ENCODE measurements at regions not wholly inside any gene's neighbourhood (a gene's known extent, or its start where the extent isn't known, plus 50 kb on each side); places are given as distances from the start of the nearest gene placed in this dataset.
A peak's percentile ranks its signal among the peaks of the same experiment; 100 is the strongest.

GRCh38 chr3:127374086-127375010 is 86.5 kb upstream of the PRR20G start:
- no peak for DNase-seq

- DNase-seq = no peak
Measured at GRCh38 chr3:127373441-127374085, 85.7 kb upstream of the PRR20G start.

DNA sequence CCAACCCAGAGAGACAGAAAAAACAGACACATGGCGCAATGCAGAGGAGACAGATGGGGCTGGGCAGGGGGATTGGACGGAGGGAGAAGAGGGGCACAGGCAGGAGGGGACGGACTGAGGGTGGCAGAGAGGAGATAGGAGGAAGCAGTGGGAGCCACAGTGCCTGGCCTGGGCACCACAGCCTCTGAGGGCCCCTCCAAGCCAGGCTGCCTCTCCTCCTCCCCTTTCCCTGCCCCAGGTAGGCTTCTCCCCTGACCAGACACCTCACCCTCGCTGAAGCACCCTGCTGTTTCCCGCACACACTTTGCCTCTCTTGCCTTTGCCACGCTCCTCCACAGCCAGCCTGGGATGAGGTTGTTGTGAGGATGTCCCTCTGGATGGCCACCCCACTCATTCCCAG is 84.0 kb upstream of the PRR20G start:
- no peak for DNase-seq

GRCh38 chr3:127371334-127371733 is 83.5 kb upstream of the PRR20G start:
- DNase-seq = no peak

DNA sequence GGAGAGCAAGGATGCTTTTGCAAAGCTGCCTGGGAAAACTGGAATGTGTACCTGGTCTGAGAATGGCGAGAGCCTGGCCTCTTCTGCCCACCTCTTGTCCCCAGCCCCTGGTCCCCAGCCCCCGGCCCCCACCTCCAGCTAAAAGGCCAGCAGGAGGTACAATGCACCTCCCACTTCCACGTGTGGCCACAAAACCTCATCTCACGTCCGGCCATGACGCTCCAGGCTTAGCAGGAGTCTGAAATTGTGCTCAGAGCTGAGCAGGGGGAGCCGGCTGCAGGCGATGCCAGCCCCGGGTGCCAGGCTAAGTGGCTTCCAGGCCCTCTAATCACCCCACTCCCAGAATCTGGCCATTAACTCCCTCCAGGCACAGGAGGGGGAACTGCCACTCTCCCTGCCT is 83.1 kb upstream of the PRR20G start:
- DNase-seq = no peak

- no peak for DNase-seq
Measured at GRCh38 chr3:127369356-127369935, 81.6 kb upstream of the PRR20G start.

DNA sequence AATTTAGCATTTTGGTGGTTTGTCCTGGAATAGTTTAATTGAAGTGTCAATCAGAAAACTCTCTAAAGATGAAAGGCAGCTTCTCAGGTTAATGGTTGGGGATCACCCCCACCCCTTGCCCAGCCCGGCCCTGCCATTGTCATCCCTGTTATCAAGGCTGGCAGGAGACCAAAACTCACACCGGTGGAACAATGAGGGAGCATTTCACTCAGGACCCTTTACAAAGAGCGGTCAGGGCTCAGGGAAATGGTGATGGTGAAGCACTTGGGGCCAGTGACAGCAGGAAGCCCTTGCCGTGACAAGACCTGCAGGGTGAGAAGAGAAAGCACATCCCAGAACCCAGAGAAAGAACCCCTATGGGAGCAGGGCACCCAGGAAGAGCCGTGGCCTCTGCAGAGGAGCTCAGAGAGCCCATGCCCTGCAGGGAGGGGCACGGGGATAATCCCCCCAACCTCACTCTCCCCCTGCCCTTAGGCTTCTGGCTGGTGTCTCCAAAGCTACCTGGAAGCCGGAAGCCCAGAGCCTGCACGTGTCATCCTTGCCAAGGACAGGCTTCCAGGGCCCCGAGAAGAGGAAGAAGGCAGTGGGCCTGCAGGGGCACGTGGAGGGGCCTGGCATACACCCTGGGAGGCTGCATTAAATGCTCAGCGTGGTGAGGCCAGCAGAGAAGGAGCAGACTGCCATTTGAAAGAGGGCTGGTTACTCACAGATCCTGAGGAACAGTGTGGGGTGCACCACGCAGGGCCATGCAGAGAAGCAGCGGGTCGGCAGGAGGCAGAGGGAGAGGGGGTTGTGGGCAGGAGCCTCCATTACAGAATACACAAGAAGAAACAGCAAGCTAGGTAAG is 80.6 kb upstream of the PRR20G start:
- DNase-seq = no peak

DNA sequence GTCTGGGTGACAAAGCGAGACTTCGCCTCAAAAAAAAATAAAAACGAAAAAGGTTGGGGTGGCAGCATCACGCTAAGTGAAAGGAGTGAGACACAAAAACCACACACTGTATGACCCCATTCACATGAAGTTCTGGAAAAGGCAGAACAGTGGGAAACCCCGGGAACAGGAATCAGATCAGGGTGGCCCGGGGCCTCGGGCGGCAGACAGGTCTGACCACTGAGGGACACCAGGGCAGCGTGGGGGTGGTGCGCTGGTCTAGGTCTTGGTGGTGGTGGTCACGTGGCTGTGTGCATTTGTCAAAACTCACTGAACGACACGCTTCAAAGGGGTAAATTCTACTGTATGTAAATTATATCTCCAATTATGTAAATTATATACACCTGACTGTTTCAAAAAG is 79.7 kb upstream of the PRR20G start:
- no peak for DNase-seq

- no peak for DNase-seq
Measured at GRCh38 chr3:127366383-127366782, 78.5 kb upstream of the PRR20G start.

- DNase-seq = no peak
Measured at GRCh38 chr3:127365163-127365798, 77.4 kb upstream of the PRR20G start.

DNA sequence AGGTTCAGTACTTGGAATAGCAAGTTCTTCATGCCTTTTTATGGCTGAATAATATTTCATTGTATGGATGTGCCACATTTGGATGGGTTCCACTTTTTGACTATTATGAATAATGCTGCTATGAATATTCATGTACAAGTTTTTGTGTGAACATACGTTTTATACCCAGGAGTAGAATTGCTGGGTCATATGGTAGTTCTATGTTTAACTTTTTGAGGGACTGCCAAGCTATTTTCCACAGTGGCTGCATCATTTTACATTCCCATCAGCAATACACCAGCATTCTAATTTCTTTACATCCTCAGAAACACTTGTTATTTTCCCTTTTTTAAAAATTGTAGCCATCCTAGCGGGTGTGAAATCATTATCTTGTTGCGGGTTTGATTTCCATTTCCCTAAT is 76.0 kb upstream of the PRR20G start:
- no peak for DNase-seq

DNA sequence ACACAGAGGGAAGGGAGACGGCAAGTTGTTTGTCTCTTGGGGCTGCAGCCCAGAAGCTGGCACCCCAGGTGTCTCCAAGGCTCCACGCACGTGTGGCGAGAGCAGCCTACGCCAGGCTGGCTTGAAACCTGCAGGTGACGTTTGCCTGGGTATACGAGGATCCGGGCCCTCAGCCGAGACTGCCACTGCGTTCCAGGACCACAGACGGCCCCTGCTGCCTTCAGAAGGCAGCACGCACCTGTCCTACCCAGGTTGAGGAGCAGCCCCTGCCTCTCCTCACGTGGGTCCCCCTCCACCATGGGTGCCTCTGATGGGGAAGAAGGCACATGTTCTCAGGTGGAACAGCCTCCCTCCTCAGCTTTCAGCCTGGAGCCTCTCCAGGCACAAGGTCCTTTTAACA is 75.3 kb upstream of the PRR20G start:
- peak in 1 of 14 donors; percentile 10 for DNase-seq

GRCh38 chr3:127360647-127361046 is 72.8 kb upstream of the PRR20G start:
- no peak for DNase-seq

GRCh38 chr3:127358641-127359040 is 70.8 kb upstream of the PRR20G start:
- no peak for DNase-seq

DNA sequence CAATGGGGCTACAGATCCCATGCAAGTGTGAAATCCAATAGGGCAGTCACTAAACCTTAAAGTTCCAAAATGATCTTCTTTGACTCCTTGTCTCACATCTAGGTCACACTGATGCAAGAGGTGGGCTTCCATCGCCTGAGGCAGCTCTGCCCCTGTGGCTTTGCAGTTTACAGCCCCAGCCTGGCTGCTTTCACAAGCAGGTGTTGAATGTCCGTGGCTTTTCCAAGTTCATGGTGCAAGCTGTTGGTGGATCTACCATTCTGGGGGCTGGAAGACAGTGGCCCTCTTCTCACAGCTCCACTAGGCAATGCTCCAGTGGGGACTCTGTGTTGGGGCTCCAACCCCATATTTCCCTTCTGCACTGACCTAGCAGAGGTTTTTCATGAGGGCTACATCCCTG is 68.5 kb upstream of the PRR20G start:
- DNase-seq = no peak

DNA sequence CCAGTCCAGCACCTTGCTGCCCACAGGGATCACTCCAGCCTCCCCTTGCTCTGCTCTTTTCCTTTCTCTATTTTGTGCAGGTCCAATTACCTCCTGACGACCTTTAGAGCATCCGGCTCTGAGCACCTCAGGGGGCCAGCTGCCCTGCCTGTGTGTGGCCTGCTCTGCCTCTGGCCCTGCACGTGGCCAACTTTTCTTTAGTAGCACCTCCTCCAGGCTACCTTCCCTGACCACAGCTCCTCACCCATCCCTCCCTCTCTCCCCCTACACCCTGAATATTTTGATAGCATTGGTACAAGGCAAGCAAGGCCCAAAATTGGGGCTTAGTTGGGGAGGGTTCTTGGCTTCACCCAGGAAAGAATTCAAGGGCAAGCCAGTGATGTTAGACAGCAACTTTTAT is 66.9 kb upstream of the PRR20G start:
- no peak for DNase-seq

DNA sequence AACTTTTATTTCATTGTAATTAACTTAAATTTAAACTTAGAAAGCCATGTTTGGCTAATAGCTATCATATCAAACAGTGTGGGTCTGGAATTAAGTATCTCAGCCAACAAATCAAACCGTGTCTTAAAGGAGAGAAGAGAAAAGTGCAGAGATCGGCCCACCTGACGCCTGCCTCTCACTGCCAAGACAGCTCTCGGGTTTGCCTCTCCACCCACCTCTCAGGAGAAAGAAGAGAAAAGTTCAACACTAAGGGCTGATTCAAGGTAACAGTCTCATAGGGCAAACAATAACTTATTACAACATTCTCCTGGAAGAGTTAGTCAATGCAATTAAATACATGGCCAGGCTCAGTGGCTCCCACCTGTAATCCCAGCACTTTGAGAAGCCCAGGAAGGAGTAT is 64.8 kb upstream of the PRR20G start:
- no peak for DNase-seq

DNA sequence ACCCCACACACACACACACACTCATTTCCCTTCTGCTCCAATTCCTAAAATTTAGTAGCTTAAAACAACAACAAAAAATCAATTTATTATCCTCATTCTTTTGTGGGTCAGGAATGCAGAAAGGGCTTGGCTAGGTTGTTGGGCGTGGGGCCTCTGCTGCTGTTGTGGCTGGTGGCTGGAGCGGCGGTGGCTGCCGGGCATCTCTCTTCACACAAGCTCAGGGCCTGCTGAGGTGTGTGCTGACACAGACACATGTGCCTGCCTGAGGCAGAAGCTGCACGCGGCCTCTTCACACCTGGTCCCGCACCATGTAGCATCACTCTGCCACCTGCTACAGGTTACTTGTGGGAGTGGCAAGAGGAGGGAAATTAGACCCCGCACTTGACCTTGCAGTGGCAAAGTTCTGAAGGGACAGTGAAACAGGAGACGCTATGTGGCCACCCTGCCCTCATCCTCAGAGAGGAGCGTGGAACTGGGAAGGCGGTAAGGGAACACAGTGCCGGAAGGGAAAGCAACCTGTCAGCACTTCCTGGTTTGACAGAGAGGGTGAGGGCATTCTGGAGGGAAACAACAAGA is 64.0 kb upstream of the PRR20G start:
- no peak for DNase-seq

GRCh38 chr3:127351321-127351720 is 63.5 kb upstream of the PRR20G start:
- no peak for DNase-seq

DNA sequence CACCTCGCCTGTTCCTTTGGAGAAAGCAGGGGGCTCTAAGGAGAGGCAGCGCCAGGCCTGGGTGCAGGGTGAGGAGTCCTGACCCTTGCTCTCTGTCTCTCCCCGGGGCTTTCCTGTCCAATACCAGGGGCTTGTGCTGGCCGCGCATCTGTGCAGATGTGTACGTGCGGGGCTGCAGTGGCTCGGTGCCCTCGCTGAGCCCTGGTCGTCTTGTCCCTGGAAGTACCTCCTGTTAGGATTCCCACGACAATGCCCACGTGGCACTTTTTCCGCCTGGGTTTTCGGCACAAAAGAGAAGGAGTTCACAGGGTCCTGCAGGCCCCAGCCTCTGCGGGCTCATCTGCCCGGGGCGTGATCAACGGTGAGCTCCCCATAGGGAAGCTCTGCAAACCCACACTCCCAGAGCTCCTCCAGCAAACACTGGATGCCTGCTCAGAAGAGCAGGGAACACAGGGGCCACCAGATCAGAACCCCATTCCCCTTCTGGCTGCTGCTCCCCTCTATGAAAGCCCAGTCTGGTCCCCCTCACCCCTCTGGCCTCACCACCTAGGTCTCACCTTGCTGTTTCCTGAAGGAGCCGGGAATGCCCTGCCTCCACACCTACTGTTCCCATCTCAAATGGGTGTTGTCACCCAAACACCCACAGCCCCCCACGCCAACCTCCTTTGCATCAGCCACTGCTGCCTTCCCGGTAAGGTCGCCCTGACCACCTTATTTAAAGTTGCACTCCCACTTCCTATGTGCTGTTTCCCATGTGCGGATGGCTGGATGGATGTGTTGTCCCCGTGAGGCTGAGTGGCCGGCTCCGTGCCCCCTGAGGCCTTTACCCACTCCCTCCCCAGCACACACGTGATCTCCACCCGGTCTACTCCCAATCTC is 62.6 kb upstream of the PRR20G start:
- no peak for DNase-seq
